Colonic mucosa (tissue), 4 donors: ENCODE measurements at regions not wholly inside any gene's neighbourhood (a gene's known extent, or its start where the extent isn't known, plus 50 kb on each side); places are given as distances from the start of the nearest gene placed in this dataset.

Experiments used
- DNase-seq: peaks from one replicate; pipeline ENCODE4 v3.0.0-alpha.2; 2020
- H3K27ac ChIP-seq: fragments of 200-600 bp; one replicate; pipeline ENCODE4 v1.8.0; 2021
- H3K27me3 ChIP-seq: fragments of 200-600 bp; one replicate; pipeline ENCODE4 v1.8.0; 2021
- H3K36me3 ChIP-seq: fragments of 200-600 bp; one replicate; pipeline ENCODE4 v1.8.0; 2021
- H3K4me1 ChIP-seq: fragments of 200-600 bp; one replicate; pipeline ENCODE4 v1.8.0; 2021; ENCODE audit warnings: mild to moderate bottlenecking
- H3K4me3 ChIP-seq: fragments of 200-600 bp; one replicate; pipeline ENCODE4 v1.8.0; 2021
- H3K9ac ChIP-seq, 2 donors: one replicate each; pipeline ENCODE4 v1.7.0; 2013; ENCODE audit warnings: control low read depth in 2 of 2, low read depth in 2 of 2, low read length in 2 of 2
- H3K9me3 ChIP-seq: fragments of 200-600 bp; one replicate; pipeline ENCODE4 v1.8.0; 2021
- CTCF ChIP-seq: fragments of 200-600 bp; IDR thresholded peaks from one replicate; pipeline ENCODE4 v1.8.0; 2022; ENCODE audit warnings: antibody characterized with exemption, mild to moderate bottlenecking
- intact Hi-C: fragments of 100-400 bp; cut with DNase I; formaldehyde crosslinking; loops from one replicate; pipeline ENCODE4 v1.14.1; 2022
- donor health status: healthy.
- donor health status: DM: no; HTN: no; CAD: no.
- donor health status: DM: no; HTN: no; CAD: no.

GRCh38 chr5:109917154-109917546 is 227.4 kb downstream of the MAN2A1 start:
- Histone ChIP-seq H3K27me3 (no peaks in the 10 kb centered on the region), H3K9ac (no peak overlapping the region), H3K4me3 (no peak overlapping the region), H3K36me3 (no peaks in the 10 kb centered on the region), H3K27ac (no peak overlapping the region), H3K9me3 (no peaks in the 10 kb centered on the region), H3K4me1 (no peaks in the 10 kb centered on the region)
- DNase-seq: no peak
- intact Hi-C loops: no loop called here
- TF ChIP-seq CTCF: no peak

DNA sequence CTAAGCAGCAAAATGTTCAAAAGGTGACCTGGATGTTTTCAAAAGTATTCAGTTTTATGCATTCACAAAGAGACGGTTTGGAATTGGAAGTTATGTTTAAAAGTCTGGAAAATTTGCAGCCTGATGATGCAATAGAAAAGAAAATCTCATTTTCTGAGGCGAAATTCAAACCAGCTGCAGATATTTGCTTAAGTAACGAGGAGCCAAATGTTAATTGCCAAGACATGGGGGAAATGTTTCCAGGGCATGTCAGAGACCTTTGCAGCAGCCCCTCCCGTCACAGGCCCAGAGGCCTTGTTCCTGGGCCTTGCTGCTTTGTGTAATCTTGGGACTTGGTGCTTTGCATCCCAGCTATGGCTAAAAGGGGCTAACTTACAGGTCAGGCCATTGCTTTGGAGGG is 228.2 kb downstream of the MAN2A1 start:
- Histone ChIP-seq H3K4me1 (no peaks in the 10 kb centered on the region), H3K36me3 (no peaks in the 10 kb centered on the region), H3K9ac (no peak overlapping the region), H3K27me3 (no peaks in the 10 kb centered on the region), H3K27ac (no peak overlapping the region), H3K4me3 (no peak overlapping the region), H3K9me3 (no peaks in the 10 kb centered on the region)
- intact Hi-C loops: no loop called here
- TF ChIP-seq CTCF: no peak
- DNase-seq: no peak

GRCh38 chr5:109920736-109921135 is 231.0 kb downstream of the MAN2A1 start:
- H3K27ac ChIP-seq: no peak overlapping the region

GRCh38 chr5:109921735-109922380 is 232.1 kb downstream of the MAN2A1 start:
- Histone ChIP-seq H3K27me3 (no peaks in the 10 kb centered on the region), H3K4me3 (no peak overlapping the region), H3K9ac (no peak overlapping the region), H3K9me3 (no peaks in the 10 kb centered on the region), H3K27ac (no peak overlapping the region), H3K36me3 (no peaks in the 10 kb centered on the region), H3K4me1 (no peaks in the 10 kb centered on the region)
- DNase-seq: no peak
- intact Hi-C loops: no loop called here
- no peak for TF ChIP-seq CTCF

More at GRCh38 chr5:109920736-109921135, 231.0 kb downstream of the MAN2A1 start:
- Histone ChIP-seq H3K27me3 (no peaks in the 10 kb centered on the region), H3K4me3 (no peak overlapping the region), H3K9ac (no peak overlapping the region), H3K4me1 (no peaks in the 10 kb centered on the region), H3K36me3 (no peaks in the 10 kb centered on the region), H3K9me3 (no peaks in the 10 kb centered on the region)
- DNase-seq: no peak
- intact Hi-C loops: no loop called here
- no peak for TF ChIP-seq CTCF

DNA sequence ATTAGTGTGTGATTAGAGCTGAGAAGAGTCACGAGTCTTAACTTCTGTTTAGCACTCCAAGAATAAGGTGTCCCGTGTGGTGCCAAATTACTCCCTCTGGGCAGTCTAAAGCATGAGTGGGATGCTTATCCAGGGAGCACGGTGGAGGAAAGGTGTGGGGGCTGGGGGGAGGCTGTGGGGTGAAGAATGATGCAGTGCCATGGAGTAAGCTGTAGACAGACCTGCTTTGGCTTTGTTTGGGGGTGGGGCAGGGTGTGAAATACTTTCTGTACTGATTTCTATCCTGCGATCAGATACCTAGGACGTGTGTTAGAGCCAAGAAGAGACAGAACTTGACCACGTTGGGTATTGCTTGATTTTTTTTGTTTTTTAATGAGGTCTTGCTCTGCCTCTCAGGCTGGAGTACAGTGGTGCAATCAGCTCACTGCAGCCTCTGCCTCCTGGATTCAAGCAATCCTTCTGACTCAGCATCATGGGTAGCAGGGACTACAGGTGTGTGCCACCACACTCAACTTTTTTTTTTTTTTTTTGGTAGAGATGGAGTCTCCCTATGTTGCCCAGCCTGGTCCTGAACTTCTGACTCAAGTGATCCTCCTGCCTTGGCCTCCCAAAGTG is 232.8 kb downstream of the MAN2A1 start:
- no peaks in the 10 kb centered on the region for H3K4me1 ChIP-seq
- TF ChIP-seq CTCF: no peak
- intact Hi-C loops: no loop called here

More for the DNA sequence above, 232.8 kb downstream of the MAN2A1 start:
- Histone ChIP-seq H3K9ac (no peak overlapping the region), H3K4me3 (no peak overlapping the region), H3K27me3 (no peaks in the 10 kb centered on the region), H3K27ac (no peak overlapping the region), H3K9me3 (no peaks in the 10 kb centered on the region), H3K36me3 (no peaks in the 10 kb centered on the region)
- no peak for DNase-seq
